ENCODE measurements at regions not wholly inside any gene's neighbourhood (a gene's known extent, or its start where the extent isn't known, plus 50 kb on each side); places are given as distances from the start of the nearest gene placed in this dataset.
A peak's percentile ranks its signal among the peaks of the same experiment; 100 is the strongest.

- H3K27ac Mint-ChIP-seq, result no peak overlapping the region
- H3K4me1 Mint-ChIP-seq, result no peaks in the 10 kb centered on the region
- H3K4me3 Mint-ChIP-seq, result no peak overlapping the region
- no peak for DNase-seq
- peaks cover 14% of the 10 kb centered on the region for H3K27me3 Mint-ChIP-seq
- ATAC-seq, result no peak
- no peaks in the 10 kb centered on the region for H3K9me3 ChIP-seq (ENCODE audit: control insufficient read depth, low read length, poor library complexity, severe bottlenecking)
- peaks cover under 1% of the 10 kb centered on the region for H3K36me3 Mint-ChIP-seq (ENCODE audit: low read depth)
Measured at GRCh38 chr6:44054721-44055559, 72.3 kb downstream of the MRPL14 start.

- DNase-seq (no peak), ATAC-seq (no peak)
- Mint-ChIP-seq H3K36me3 (ENCODE audit: low read depth) (no peaks in the 10 kb centered on the region), H3K27ac (no peak overlapping the region), H3K4me1 (peaks cover 3% of the 10 kb centered on the region), H3K27me3 (peaks cover 21% of the 10 kb centered on the region), H3K4me3 (no peak overlapping the region)
- H3K9me3 ChIP-seq (ENCODE audit: control insufficient read depth, low read length, poor library complexity, severe bottlenecking), result no peaks in the 10 kb centered on the region
Measured at GRCh38 chr6:44053760-44054556, 73.3 kb downstream of the MRPL14 start.

GRCh38 chr6:44053106-44053756 lies 74.0 kb downstream of the MRPL14 start:
- DNase-seq (no peak), ATAC-seq (no peak)
- Mint-ChIP-seq H3K4me1 (peaks cover 3% of the 10 kb centered on the region), H3K36me3 (ENCODE audit: low read depth) (no peaks in the 10 kb centered on the region), H3K27ac (no peak overlapping the region), H3K27me3 (peaks cover 19% of the 10 kb centered on the region), H3K4me3 (no peak overlapping the region)
- H3K9me3 ChIP-seq (ENCODE audit: control insufficient read depth, low read length, poor library complexity, severe bottlenecking), result no peaks in the 10 kb centered on the region

- ATAC-seq, result peak; percentile 30
- peaks cover 3% of the 10 kb centered on the region for H3K4me1 Mint-ChIP-seq
Measured at GRCh38 chr6:44052419-44053023, 74.7 kb downstream of the MRPL14 start.

GRCh38 chr6:44051515-44051914 lies 75.7 kb downstream of the MRPL14 start:
- no peak overlapping the region for H3K4me3 Mint-ChIP-seq
- ATAC-seq (no peak), DNase-seq (no peak)
- H3K27ac Mint-ChIP-seq, result no peak overlapping the region
- H3K9me3 ChIP-seq (ENCODE audit: control insufficient read depth, low read length, poor library complexity, severe bottlenecking), result no peaks in the 10 kb centered on the region
- no peaks in the 10 kb centered on the region for H3K36me3 Mint-ChIP-seq (ENCODE audit: low read depth)
- H3K4me1 Mint-ChIP-seq, result peaks cover 3% of the 10 kb centered on the region
- H3K27me3 Mint-ChIP-seq, result peaks cover 23% of the 10 kb centered on the region

More at GRCh38 chr6:44052419-44053023, 74.7 kb downstream of the MRPL14 start:
- no peak for DNase-seq
- H3K27me3 Mint-ChIP-seq, result peaks cover 17% of the 10 kb centered on the region
- no peaks in the 10 kb centered on the region for H3K36me3 Mint-ChIP-seq (ENCODE audit: low read depth)
- H3K9me3 ChIP-seq (ENCODE audit: control insufficient read depth, low read length, poor library complexity, severe bottlenecking), result no peaks in the 10 kb centered on the region
- H3K27ac Mint-ChIP-seq, result no peak overlapping the region
- H3K4me3 Mint-ChIP-seq, result no peak overlapping the region

- DNase-seq (no peak), ATAC-seq (no peak)
- Mint-ChIP-seq H3K27me3 (peaks cover 23% of the 10 kb centered on the region), H3K36me3 (ENCODE audit: low read depth) (no peaks in the 10 kb centered on the region), H3K4me1 (peaks cover 3% of the 10 kb centered on the region), H3K27ac (no peak overlapping the region), H3K4me3 (no peak overlapping the region)
- no peaks in the 10 kb centered on the region for H3K9me3 ChIP-seq (ENCODE audit: control insufficient read depth, low read length, poor library complexity, severe bottlenecking)
Measured at GRCh38 chr6:44050872-44051505, 76.3 kb downstream of the MRPL14 start.

- H3K4me3 Mint-ChIP-seq, result no peak overlapping the region
- H3K36me3 Mint-ChIP-seq (ENCODE audit: low read depth), result no peaks in the 10 kb centered on the region
- peaks cover 23% of the 10 kb centered on the region for H3K27me3 Mint-ChIP-seq
Measured at GRCh38 chr6:44049989-44050871, 77.0 kb downstream of the MRPL14 start.

GRCh38 chr6:44049163-44049988 lies 77.9 kb downstream of the MRPL14 start:
- DNase-seq (no peak), ATAC-seq (no peak)
- Mint-ChIP-seq H3K4me3 (no peak overlapping the region), H3K36me3 (ENCODE audit: low read depth) (no peaks in the 10 kb centered on the region), H3K27ac (no peak overlapping the region), H3K27me3 (peaks cover 23% of the 10 kb centered on the region), H3K4me1 (peaks cover 3% of the 10 kb centered on the region)
- H3K9me3 ChIP-seq (ENCODE audit: control insufficient read depth, low read length, poor library complexity, severe bottlenecking), result no peaks in the 10 kb centered on the region

More at GRCh38 chr6:44049989-44050871, 77.0 kb downstream of the MRPL14 start:
- peaks cover 3% of the 10 kb centered on the region for H3K4me1 Mint-ChIP-seq
- ATAC-seq, result no peak
- no peak overlapping the region for H3K27ac Mint-ChIP-seq
- H3K9me3 ChIP-seq (ENCODE audit: control insufficient read depth, low read length, poor library complexity, severe bottlenecking), result no peaks in the 10 kb centered on the region
- no peak for DNase-seq

- Mint-ChIP-seq H3K27me3 (peaks cover 23% of the 10 kb centered on the region), H3K4me3 (no peak overlapping the region), H3K4me1 (peaks cover 3% of the 10 kb centered on the region), H3K36me3 (ENCODE audit: low read depth) (no peaks in the 10 kb centered on the region), H3K27ac (no peak overlapping the region)
- H3K9me3 ChIP-seq (ENCODE audit: control insufficient read depth, low read length, poor library complexity, severe bottlenecking), result no peaks in the 10 kb centered on the region
- no peak for DNase-seq
- no peak for ATAC-seq
Measured at GRCh38 chr6:44048277-44048676, 79.0 kb downstream of the MRPL14 start.

GRCh38 chr6:44047801-44048200 lies 79.5 kb downstream of the MRPL14 start:
- no peak overlapping the region for H3K4me3 Mint-ChIP-seq
- H3K36me3 Mint-ChIP-seq (ENCODE audit: low read depth), result no peaks in the 10 kb centered on the region
- no peaks in the 10 kb centered on the region for H3K9me3 ChIP-seq (ENCODE audit: control insufficient read depth, low read length, poor library complexity, severe bottlenecking)
- DNase-seq (no peak), ATAC-seq (no peak)
- peaks cover 3% of the 10 kb centered on the region for H3K4me1 Mint-ChIP-seq
- H3K27me3 Mint-ChIP-seq, result peaks cover 23% of the 10 kb centered on the region
- no peak overlapping the region for H3K27ac Mint-ChIP-seq

GRCh38 chr6:44047179-44047546 lies 80.1 kb downstream of the MRPL14 start:
- Mint-ChIP-seq H3K4me3 (no peak overlapping the region), H3K36me3 (ENCODE audit: low read depth) (no peaks in the 10 kb centered on the region), H3K27me3 (peaks cover 21% of the 10 kb centered on the region), H3K27ac (no peak overlapping the region), H3K4me1 (peaks cover 3% of the 10 kb centered on the region)
- ATAC-seq (no peak), DNase-seq (no peak)
- no peaks in the 10 kb centered on the region for H3K9me3 ChIP-seq (ENCODE audit: control insufficient read depth, low read length, poor library complexity, severe bottlenecking)
